PC-9 (cell line): ENCODE measurements at regions not wholly inside any gene's neighbourhood (a gene's known extent, or its start where the extent isn't known, plus 50 kb on each side); places are given as distances from the start of the nearest gene placed in this dataset.

Experiments used
- BruUV-seq: library from RNA; stranded (reverse); fragments of 400-500 nt; replicated peaks from 2 replicates; lab custom pipeline; 2021; lab: Mats Ljungman, UMichigan
- CTCF ChIA-PET: fragments of 300-600 bp; sonication (Branson Sonifier 250); formaldehyde crosslinking; loops from one replicate; lab custom pipeline; 2022; ENCODE audit warnings: antibody characterized with exemption; lab: Charles Lee
- POLR2A ChIA-PET: fragments of 300-600 bp; sonication (Branson Sonifier 250); formaldehyde crosslinking; loops from one replicate; lab custom pipeline; 2022; ENCODE audit warnings: antibody characterized with exemption; ENCODE audit not compliant: unreplicated experiment; lab: Charles Lee
- DNase-seq, 2 experiments: peaks; one replicate each; pipeline versions ENCODE4 v3.0.0 to v3.0.0-alpha.2; 2015 to 2022; ENCODE audit warnings: mixed read lengths in 1 of 2
- H2AFZ ChIP-seq: fragments of 200-600 bp; sonication (generic); 2 replicates; pipeline ENCODE4 v1.8.1; 2017; ENCODE audit warnings: antibody characterized with exemption
- H3F3A ChIP-seq: fragments of 200-600 bp; sonication (generic); 2 replicates; pipeline ENCODE4 v1.8.1; 2017; ENCODE audit warnings: antibody characterized with exemption, mild to moderate bottlenecking, low read depth; ENCODE audit not compliant: insufficient read depth
- H3K27ac ChIP-seq: fragments of 200-600 bp; sonication (generic); 2 replicates; pipeline ENCODE4 v1.6.1; 2016; ENCODE audit warnings: mixed run types
- H3K27me3 ChIP-seq: fragments of 200-600 bp; sonication (generic); 2 replicates; pipeline ENCODE4 v1.6.1; 2016; ENCODE audit warnings: low read depth, mixed run types; ENCODE audit not compliant: insufficient read depth
- H3K36me3 ChIP-seq: fragments of 200-600 bp; sonication (generic); 2 replicates; pipeline ENCODE4 v1.6.1; 2016; ENCODE audit warnings: low read depth, mixed run types
- H3K4me1 ChIP-seq: fragments of 200-600 bp; sonication (generic); replicated peaks from 2 replicates; pipeline ENCODE4 v1.6.1; 2016; ENCODE audit warnings: mixed run types; ENCODE audit not compliant: insufficient read depth
- H3K4me2 ChIP-seq: fragments of 200-600 bp; sonication (generic); 2 replicates; pipeline ENCODE4 v1.6.1; 2017; ENCODE audit warnings: mixed run types
- H3K4me3 ChIP-seq: fragments of 200-600 bp; sonication (generic); 2 replicates; pipeline ENCODE4 v1.6.1; 2016; ENCODE audit warnings: mixed run types
- H3K79me2 ChIP-seq: fragments of 200-600 bp; sonication (generic); 2 replicates; pipeline ENCODE4 v1.6.1; 2017; ENCODE audit warnings: low read depth, mixed run types
- H3K9me2 ChIP-seq: fragments of 200-600 bp; sonication (generic); 2 replicates; pipeline ENCODE4 v1.8.1; 2017; ENCODE audit warnings: mild to moderate bottlenecking; ENCODE audit not compliant: insufficient read depth
- H3K9me3 ChIP-seq: fragments of 200-600 bp; sonication (generic); 2 replicates; pipeline ENCODE4 v1.8.1; 2016; ENCODE audit warnings: low read depth; ENCODE audit not compliant: insufficient read depth
- H4K20me1 ChIP-seq: fragments of 200-600 bp; sonication (generic); 2 replicates; pipeline ENCODE4 v1.8.1; 2017; ENCODE audit not compliant: insufficient read depth
- CTCF ChIP-seq: fragments of 200-600 bp; sonication (generic); conservative IDR thresholded peaks from 2 replicates; pipeline ENCODE4 v1.6.1; 2017; ENCODE audit warnings: mixed run types, antibody characterized with exemption, mild to moderate bottlenecking, moderate library complexity
- EZH2 ChIP-seq: fragments of 200-600 bp; sonication (generic); IDR thresholded peaks from 2 replicates; pipeline ENCODE4 v1.8.0; 2017; ENCODE audit warnings: antibody characterized with exemption, low read depth
- intact Hi-C: fragments of 100-400 bp; cut with micrococcal nuclease; formaldehyde crosslinking; loops from one replicate; pipeline ENCODE4 v1.10.0; 2022; ENCODE audit not compliant: unreplicated experiment

GRCh38 chr1:29671446-29672356, 435.4 kb downstream of the PTPRU start:
- no peaks in the 10 kb centered on the region for H3K4me1 ChIP-seq
- TF ChIP-seq EZH2 (no peak), CTCF (no peak)
- intact Hi-C loops = no loop called here
- no peaks in the 10 kb centered on the region for H3K9me2 ChIP-seq
- no peak overlapping the region for H2AFZ ChIP-seq
- BruUV-seq = no TSS peak
- no peaks in the 10 kb centered on the region for H3K36me3 ChIP-seq
- H4K20me1 ChIP-seq = no peaks in the 10 kb centered on the region
- no peak overlapping the region for H3K4me3 ChIP-seq
- ChIA-PET CTCF (interaction anchor here (0.5 to 0.6 kb wide), 3 partner anchors 16 to 1830 kb away, joined by 3 to 5 read pairs (median 4); no protein-coding TSS in a partner anchor), POLR2A (no interaction called here)
- DNase-seq = no peak
- H3K27me3 ChIP-seq = no peaks in the 10 kb centered on the region
- no peaks in the 10 kb centered on the region for H3K79me2 ChIP-seq
- H3K4me2 ChIP-seq = no peak overlapping the region
- H3K27ac ChIP-seq = no peak overlapping the region
- no peaks in the 10 kb centered on the region for H3K9me3 ChIP-seq
- no peaks in the 10 kb centered on the region for H3F3A ChIP-seq

- H4K20me1 ChIP-seq = no peaks in the 10 kb centered on the region
- H3K27ac ChIP-seq = no peak overlapping the region
- H3K9me2 ChIP-seq = no peaks in the 10 kb centered on the region
- H2AFZ ChIP-seq = no peak overlapping the region
- no peaks in the 10 kb centered on the region for H3K4me1 ChIP-seq
- ChIA-PET CTCF (interaction anchor here (0.7 kb wide), 1 partner anchor 74 kb away, joined by 3 read pairs; no protein-coding TSS in a partner anchor), POLR2A (no interaction called here)
- no peaks in the 10 kb centered on the region for H3K27me3 ChIP-seq
- no peaks in the 10 kb centered on the region for H3K9me3 ChIP-seq
- no peaks in the 10 kb centered on the region for H3K79me2 ChIP-seq
- no peak overlapping the region for H3K4me2 ChIP-seq
- H3K4me3 ChIP-seq = no peak overlapping the region
- TF ChIP-seq CTCF = no peak
- intact Hi-C loops = no loop called here
- DNase-seq = no peak
- no peaks in the 10 kb centered on the region for H3K36me3 ChIP-seq
- no TSS peak for BruUV-seq
- no peaks in the 10 kb centered on the region for H3F3A ChIP-seq
These were observed 434.4 kb downstream of the PTPRU start for GRCh38 chr1:29670752-29671151.

DNA sequence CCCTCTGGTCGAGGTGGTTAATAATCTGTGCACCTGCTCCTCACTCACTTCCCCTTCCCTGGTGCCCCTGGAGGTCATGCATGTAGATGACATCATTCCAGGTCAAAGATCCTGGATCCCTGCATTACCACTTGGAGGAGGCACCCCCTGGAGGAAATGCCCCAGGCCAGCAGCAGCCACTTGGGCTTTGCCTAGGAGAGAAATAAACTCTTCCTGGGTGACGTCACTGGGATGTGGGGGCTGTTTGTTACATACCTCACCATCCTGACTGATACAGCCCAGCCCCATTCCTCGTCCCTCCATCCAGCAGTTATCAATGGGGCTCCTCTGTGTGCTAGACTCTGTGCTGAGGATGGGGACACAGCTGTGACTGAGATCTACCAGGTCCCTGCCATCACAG, 433.6 kb downstream of the PTPRU start:
- H3K9me3 ChIP-seq = no peaks in the 10 kb centered on the region
- ChIA-PET CTCF (interaction anchor here (0.7 kb wide), 1 partner anchor 73 kb away, joined by 3 read pairs; no protein-coding TSS in a partner anchor), POLR2A (no interaction called here)
- H3K9me2 ChIP-seq = no peaks in the 10 kb centered on the region
- no peak overlapping the region for H2AFZ ChIP-seq
- no peak for DNase-seq
- H3K27me3 ChIP-seq = no peaks in the 10 kb centered on the region
- H3K27ac ChIP-seq = no peak overlapping the region
- intact Hi-C loops = no loop called here
- no peak for TF ChIP-seq CTCF
- no peak for TF ChIP-seq EZH2
- no peaks in the 10 kb centered on the region for H3F3A ChIP-seq
- BruUV-seq = no TSS peak
- no peaks in the 10 kb centered on the region for H3K36me3 ChIP-seq
- H4K20me1 ChIP-seq = no peaks in the 10 kb centered on the region
- H3K79me2 ChIP-seq = no peaks in the 10 kb centered on the region
- H3K4me1 ChIP-seq = no peaks in the 10 kb centered on the region
- no peak overlapping the region for H3K4me3 ChIP-seq
- H3K4me2 ChIP-seq = no peak overlapping the region
